Astrocyte (in vitro differentiated cells and primary cell): ENCODE measurements at regions not wholly inside any gene's neighbourhood (a gene's known extent, or its start where the extent isn't known, plus 50 kb on each side); places are given as distances from the start of the nearest gene placed in this dataset.

Experiments
- DNase-seq: peaks from one replicate; pipeline ENCODE4 v3.0.0-alpha.2; 2010; ENCODE audit warnings: low read depth
- FAIRE-seq: peaks from 2 replicates; lab custom pipeline; 2011; peaks lifted over from hg19 to GRCh38; lab: Jason Lieb, UNC
- H2AFZ ChIP-seq: 2 replicates; pipeline ENCODE4 v1.6.0; 2012; ENCODE audit warnings: low read depth, low read length, inconsistent platforms
- H3K27ac ChIP-seq: 2 replicates; pipeline ENCODE4 v1.5.1; 2011; ENCODE audit warnings: low read depth, low read length, inconsistent platforms
- H3K27me3 ChIP-seq: 2 replicates; pipeline ENCODE4 v1.6.0; 2011; ENCODE audit warnings: low read length, inconsistent platforms; ENCODE audit not compliant: insufficient read depth
- H3K36me3 ChIP-seq: 2 replicates; pipeline ENCODE4 v1.5.1; 2011; ENCODE audit warnings: low read length, inconsistent platforms; ENCODE audit not compliant: insufficient read depth
- H3K4me1 ChIP-seq: 2 replicates; pipeline ENCODE4 v1.5.1; 2011; ENCODE audit warnings: low read length, inconsistent platforms; ENCODE audit not compliant: insufficient read depth
- H3K4me2 ChIP-seq: 2 replicates; pipeline ENCODE4 v1.6.0; 2012; ENCODE audit warnings: low read length, inconsistent platforms
- H3K4me3 ChIP-seq: 2 replicates; pipeline ENCODE4 v1.5.1; 2011; ENCODE audit warnings: low read depth, mild to moderate bottlenecking, low read length, inconsistent platforms; ENCODE audit not compliant: insufficient read depth
- H3K79me2 ChIP-seq: 2 replicates; pipeline ENCODE4 v1.6.0; 2012; ENCODE audit warnings: mild to moderate bottlenecking, low read length, inconsistent platforms; ENCODE audit not compliant: insufficient read depth
- H3K9ac ChIP-seq: 2 replicates; pipeline ENCODE4 v1.6.0; 2012; ENCODE audit warnings: mild to moderate bottlenecking, low read length, inconsistent platforms
- H3K9me3 ChIP-seq: 2 replicates; pipeline ENCODE4 v1.5.1; 2012; ENCODE audit warnings: low read depth, mild to moderate bottlenecking, low read length, inconsistent platforms; ENCODE audit not compliant: insufficient read depth
- H4K20me1 ChIP-seq: 2 replicates; pipeline ENCODE4 v1.6.0; 2012; ENCODE audit warnings: low read length, inconsistent platforms; ENCODE audit not compliant: insufficient read depth
- H3K27ac Mint-ChIP-seq: one replicate; pipeline ENCODE4 v1.8.0; 2021; ENCODE audit warnings: mild to moderate bottlenecking, mixed read lengths; ENCODE audit not compliant: unreplicated experiment
- H3K27me3 Mint-ChIP-seq: one replicate; pipeline ENCODE4 v1.8.0; 2021; ENCODE audit warnings: low read depth, mixed read lengths; ENCODE audit not compliant: unreplicated experiment
- H3K36me3 Mint-ChIP-seq: one replicate; pipeline ENCODE4 v1.8.0; 2021; ENCODE audit warnings: low read depth, mixed read lengths; ENCODE audit not compliant: unreplicated experiment
- H3K4me1 Mint-ChIP-seq: one replicate; pipeline ENCODE4 v1.8.0; 2021; ENCODE audit warnings: low read depth, mixed read lengths; ENCODE audit not compliant: unreplicated experiment
- H3K4me3 Mint-ChIP-seq: one replicate; pipeline ENCODE4 v1.8.0; 2021; ENCODE audit warnings: mild to moderate bottlenecking, moderate library complexity, mixed read lengths; ENCODE audit not compliant: unreplicated experiment
- H3K9me3 Mint-ChIP-seq: one replicate; pipeline ENCODE4 v1.8.0; 2021; ENCODE audit warnings: mild to moderate bottlenecking, mixed read lengths; ENCODE audit not compliant: unreplicated experiment
- CTCF ChIP-seq: IDR thresholded peaks from 2 replicates; pipeline ENCODE4 v1.5.1; 2011; ENCODE audit warnings: low read depth, mild to moderate bottlenecking, inconsistent platforms, low read length, moderate library complexity; ENCODE audit not compliant: insufficient read depth
- EZH2 ChIP-seq: IDR thresholded peaks from 2 replicates; pipeline ENCODE4 v1.6.1; 2012; ENCODE audit warnings: mild to moderate bottlenecking, low read length, inconsistent platforms; ENCODE audit not compliant: insufficient read depth

GRCh38 chr5:171675511-171675910, 110.1 kb upstream of the SMIM23 start:
- DNase-seq (no peak), FAIRE-seq (no peak)
- H3K9ac ChIP-seq: no peak overlapping the region
- no peak overlapping the region for H3K27ac ChIP-seq
- H3K4me3 ChIP-seq: no peak overlapping the region
- H4K20me1 ChIP-seq: no peaks in the 10 kb centered on the region
- Mint-ChIP-seq H3K4me3 (no peak overlapping the region), H3K27me3 (peaks cover 8% of the 10 kb centered on the region), H3K27ac (no peak overlapping the region), H3K4me1 (peaks cover 1% of the 10 kb centered on the region), H3K36me3 (peaks cover 2% of the 10 kb centered on the region), H3K9me3 (peaks cover 4% of the 10 kb centered on the region)
- no peaks in the 10 kb centered on the region for H3K4me1 ChIP-seq
- no peaks in the 10 kb centered on the region for H3K79me2 ChIP-seq
- H3K27me3 ChIP-seq: peaks cover 5% of the 10 kb centered on the region
- no peak for TF ChIP-seq EZH2
- no peak for TF ChIP-seq CTCF
- no peaks in the 10 kb centered on the region for H3K9me3 ChIP-seq
- no peaks in the 10 kb centered on the region for H3K36me3 ChIP-seq
- no peak overlapping the region for H2AFZ ChIP-seq
- no peak overlapping the region for H3K4me2 ChIP-seq

- Histone ChIP-seq H3K27me3 (peaks cover 5% of the 10 kb centered on the region), H4K20me1 (no peaks in the 10 kb centered on the region), H3K4me2 (no peak overlapping the region), H3K36me3 (no peaks in the 10 kb centered on the region), H3K27ac (no peak overlapping the region), H3K9me3 (no peaks in the 10 kb centered on the region), H2AFZ (no peak overlapping the region), H3K79me2 (no peaks in the 10 kb centered on the region), H3K4me3 (no peak overlapping the region), H3K9ac (no peak overlapping the region), H3K4me1 (no peaks in the 10 kb centered on the region)
- Mint-ChIP-seq H3K4me3 (no peak overlapping the region), H3K9me3 (peaks cover 4% of the 10 kb centered on the region), H3K36me3 (peaks cover 2% of the 10 kb centered on the region), H3K27ac (no peak overlapping the region), H3K4me1 (peaks cover 1% of the 10 kb centered on the region), H3K27me3 (peaks cover 5% of the 10 kb centered on the region)
- TF ChIP-seq CTCF (no peak), EZH2 (no peak)
- FAIRE-seq (no peak), DNase-seq (no peak)
Observed at GRCh38 chr5:171676286-171676944, 109.2 kb upstream of the SMIM23 start.

GRCh38 chr5:171678646-171679045, 107.0 kb upstream of the SMIM23 start:
- DNase-seq: no peak
- Mint-ChIP-seq H3K4me1 (peaks cover 2% of the 10 kb centered on the region), H3K9me3 (peaks cover 2% of the 10 kb centered on the region), H3K27me3 (peaks cover 12% of the 10 kb centered on the region), H3K36me3 (peaks cover 2% of the 10 kb centered on the region), H3K27ac (no peak overlapping the region), H3K4me3 (no peak overlapping the region)
- Histone ChIP-seq H3K9ac (no peak overlapping the region), H3K27ac (no peak overlapping the region), H3K4me2 (no peak overlapping the region), H3K9me3 (no peaks in the 10 kb centered on the region), H3K4me3 (no peak overlapping the region), H3K27me3 (peaks cover 5% of the 10 kb centered on the region), H3K36me3 (no peaks in the 10 kb centered on the region), H4K20me1 (no peaks in the 10 kb centered on the region), H3K4me1 (no peaks in the 10 kb centered on the region), H3K79me2 (no peaks in the 10 kb centered on the region), H2AFZ (no peak overlapping the region)
- no peak for TF ChIP-seq EZH2
- no peak for TF ChIP-seq CTCF
- no peak for FAIRE-seq
